Activated T-cell treated with anti-CD3 and anti-CD28 coated beads, Interleukin-2, amount 50 U/mL, for 72 hours (primary cell): ENCODE measurements at regions not wholly inside any gene's neighbourhood (a gene's known extent, or its start where the extent isn't known, plus 50 kb on each side); places are given as distances from the start of the nearest gene placed in this dataset.

Source experiments
- ATAC-seq, 2 donors: fragments of 150-1000 bp; cut with Tn5 transposase; replicated peaks in 1 of 2; 2 replicates each; pipeline ENCODE4 v1.10.0; 2021; ENCODE audit warnings: moderate library complexity in 2 of 2, mild to moderate bottlenecking in 1 of 2
- DNase-seq, 2 donors: peaks; one replicate each; pipeline ENCODE4 v3.0.0; 2021 to 2022; ENCODE audit warnings: mixed read lengths in 1 of 2
- H3K27ac Mint-ChIP-seq: one replicate; pipeline ENCODE4 v1.8.0; 2022; ENCODE audit warnings: mild to moderate bottlenecking, moderate library complexity, mixed read lengths
- H3K27me3 Mint-ChIP-seq: one replicate; pipeline ENCODE4 v1.8.0; 2022; ENCODE audit warnings: low read depth, mixed read lengths
- H3K36me3 Mint-ChIP-seq, 2 donors: one replicate each; pipeline ENCODE4 v1.8.0; 2022; ENCODE audit warnings: mixed read lengths in 2 of 2, mild to moderate bottlenecking in 1 of 2; ENCODE audit not compliant: insufficient read depth in 2 of 2
- H3K4me1 Mint-ChIP-seq: one replicate; pipeline ENCODE4 v1.8.0; 2022; ENCODE audit warnings: low read depth, mixed read lengths
- H3K4me3 Mint-ChIP-seq, 2 donors: one replicate each; pipeline ENCODE4 v1.8.0; 2022; ENCODE audit warnings: mild to moderate bottlenecking in 2 of 2, mixed read lengths in 2 of 2, moderate library complexity in 2 of 2
- H3K9me3 Mint-ChIP-seq, 2 donors: one replicate each; pipeline ENCODE4 v1.8.0; 2022; ENCODE audit warnings: mixed read lengths in 2 of 2

DNA sequence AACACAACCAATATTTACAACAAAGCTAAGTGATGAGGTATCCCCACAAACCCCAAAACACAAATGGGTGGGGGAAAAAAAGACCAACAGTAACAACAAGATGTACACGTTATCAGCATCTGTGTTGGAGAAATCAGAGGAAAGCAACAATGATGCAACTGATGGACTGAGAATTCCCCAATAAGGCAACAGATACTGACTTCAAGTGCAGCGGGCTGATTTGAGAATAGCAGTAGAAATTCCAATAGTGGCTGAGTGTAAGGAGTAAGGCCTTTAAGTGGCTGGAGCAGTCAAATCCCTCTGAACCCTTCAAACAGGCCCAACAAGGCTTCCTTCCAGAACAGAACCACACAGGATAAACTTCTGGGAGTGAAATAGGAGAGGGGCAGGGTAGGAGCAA lies 97.6 kb downstream of the TM2D1 start:
- ATAC-seq (no peak), DNase-seq (no peak)
- Mint-ChIP-seq H3K4me3 (no peak overlapping the region), H3K27me3 (peaks cover 7% of the 10 kb centered on the region), H3K9me3 (no peaks in the 10 kb centered on the region), H3K36me3 (no peaks in the 10 kb centered on the region), H3K4me1 (no peaks in the 10 kb centered on the region), H3K27ac (no peak overlapping the region)

DNA sequence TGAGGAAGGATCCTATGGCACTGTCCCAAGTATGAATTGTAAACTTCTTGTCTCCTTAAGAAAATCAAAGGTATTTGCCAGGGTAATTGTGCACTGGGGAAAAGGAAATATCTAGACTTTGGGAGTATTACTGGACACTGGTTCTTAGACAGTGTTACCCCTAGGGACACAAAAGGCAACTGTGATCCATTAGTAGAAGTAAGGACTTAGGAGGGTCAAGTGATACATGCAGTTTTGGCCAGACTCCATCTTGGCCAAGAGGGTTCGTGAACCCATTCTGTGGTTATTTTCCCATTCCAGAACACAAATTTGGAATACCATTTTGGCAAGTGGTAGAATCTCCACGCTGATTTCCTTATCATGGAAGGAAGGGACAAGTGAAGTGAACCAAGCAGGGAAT lies 98.1 kb downstream of the TM2D1 start:
- Mint-ChIP-seq H3K4me1 (no peaks in the 10 kb centered on the region), H3K9me3 (no peaks in the 10 kb centered on the region), H3K4me3 (no peak overlapping the region), H3K27ac (no peak overlapping the region), H3K36me3 (no peaks in the 10 kb centered on the region), H3K27me3 (peaks cover 7% of the 10 kb centered on the region)
- ATAC-seq (no peak), DNase-seq (no peak)

DNA sequence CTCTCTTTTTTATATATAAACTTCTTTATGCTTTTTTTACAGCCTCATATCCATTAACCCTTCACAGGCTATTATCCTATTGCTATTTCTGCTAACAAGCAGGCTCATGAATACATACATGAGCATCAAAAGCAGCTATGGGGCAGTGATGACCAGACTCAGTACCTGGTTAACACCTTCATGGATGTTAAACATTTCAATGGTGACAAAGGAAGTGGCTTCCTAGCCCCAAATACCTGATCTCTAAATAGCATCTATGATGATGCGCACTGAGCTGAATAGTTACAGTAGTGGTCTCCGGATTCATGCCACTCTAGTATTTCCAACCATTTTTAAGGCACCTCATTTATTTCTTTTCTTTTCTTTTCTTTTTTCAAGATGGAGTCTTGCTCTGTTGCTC lies 101.1 kb downstream of the TM2D1 start:
- Mint-ChIP-seq H3K27ac (no peak overlapping the region), H3K4me3 (no peak overlapping the region), H3K9me3 (no peaks in the 10 kb centered on the region), H3K4me1 (no peaks in the 10 kb centered on the region), H3K36me3 (no peaks in the 10 kb centered on the region), H3K27me3 (peaks cover 7% of the 10 kb centered on the region)
- DNase-seq, result no peak
- no peak for ATAC-seq

DNA sequence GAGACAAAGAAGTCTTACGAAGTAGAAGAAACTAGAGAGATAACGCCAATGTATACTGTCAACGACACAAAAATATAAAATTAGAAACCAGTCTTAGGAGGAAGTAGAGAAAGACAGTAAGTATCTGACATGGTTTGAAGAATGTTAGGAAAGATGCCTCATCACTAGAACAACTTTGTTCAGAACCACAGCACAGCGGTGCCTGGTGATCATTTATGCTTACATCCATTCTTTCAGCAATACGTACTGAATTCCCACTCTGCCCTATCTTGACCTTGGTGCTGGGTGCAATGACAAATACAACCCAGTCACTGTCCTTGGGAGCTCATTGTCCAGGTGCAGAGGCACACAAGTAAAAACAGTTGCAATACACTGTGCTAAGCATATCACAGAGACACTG lies 104.4 kb downstream of the TM2D1 start:
- H3K27ac Mint-ChIP-seq, result no peak overlapping the region

DNA sequence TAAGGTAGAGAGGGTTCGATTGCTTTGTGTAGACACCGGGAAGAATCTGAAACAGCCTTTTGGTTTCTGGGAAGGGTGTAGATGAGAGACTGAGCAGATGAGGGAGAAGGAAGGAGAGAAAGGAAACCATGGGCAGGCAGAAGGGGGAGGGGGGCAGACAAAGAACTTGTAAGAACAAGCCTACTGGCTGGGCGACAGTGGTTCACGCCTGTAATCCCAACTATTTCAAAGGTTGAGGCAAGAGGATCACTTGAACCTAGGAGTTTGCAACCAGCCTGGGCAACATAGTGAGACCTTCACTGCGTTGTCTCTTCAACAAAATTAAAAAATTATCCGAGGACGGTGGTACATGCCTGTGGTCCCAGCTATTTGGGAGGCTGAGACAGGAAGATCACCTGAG lies 106.2 kb downstream of the TM2D1 start:
- Mint-ChIP-seq H3K4me1 (no peaks in the 10 kb centered on the region), H3K27ac (no peak overlapping the region), H3K4me3 (no peak overlapping the region), H3K27me3 (peaks cover 24% of the 10 kb centered on the region), H3K36me3 (no peaks in the 10 kb centered on the region), H3K9me3 (no peaks in the 10 kb centered on the region)
- no peak for DNase-seq
- no peak for ATAC-seq

More for the DNA sequence above, 104.4 kb downstream of the TM2D1 start:
- no peaks in the 10 kb centered on the region for H3K9me3 Mint-ChIP-seq
- no peak for DNase-seq
- ATAC-seq, result no peak
- no peaks in the 10 kb centered on the region for H3K36me3 Mint-ChIP-seq
- no peaks in the 10 kb centered on the region for H3K4me1 Mint-ChIP-seq
- no peak overlapping the region for H3K4me3 Mint-ChIP-seq
- H3K27me3 Mint-ChIP-seq, result peaks cover 25% of the 10 kb centered on the region

DNA sequence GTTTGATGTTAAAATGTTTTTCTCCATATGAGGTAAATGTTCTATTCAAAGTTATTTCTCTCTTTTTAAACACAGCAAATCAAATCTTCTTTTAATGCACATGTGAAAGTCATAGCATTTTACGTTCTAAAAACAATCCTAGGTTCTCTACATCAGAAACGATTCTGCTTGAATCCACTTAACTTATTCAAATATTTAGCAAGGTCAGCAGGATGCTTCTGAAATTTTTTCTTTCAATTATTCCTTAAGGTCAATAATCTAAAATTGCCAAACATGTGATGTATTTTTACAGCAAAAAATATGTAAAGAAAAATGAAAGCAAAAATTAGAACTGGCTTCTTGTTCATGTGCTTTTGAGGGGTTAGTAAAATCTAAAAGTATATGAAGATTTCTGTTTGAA lies 106.7 kb downstream of the TM2D1 start:
- H3K27me3 Mint-ChIP-seq, result peaks cover 19% of the 10 kb centered on the region
- DNase-seq, result no peak
- H3K27ac Mint-ChIP-seq, result no peak overlapping the region
- H3K9me3 Mint-ChIP-seq, result no peaks in the 10 kb centered on the region
- no peaks in the 10 kb centered on the region for H3K36me3 Mint-ChIP-seq
- ATAC-seq, result no peak
- no peak overlapping the region for H3K4me3 Mint-ChIP-seq
- H3K4me1 Mint-ChIP-seq, result no peaks in the 10 kb centered on the region

DNA sequence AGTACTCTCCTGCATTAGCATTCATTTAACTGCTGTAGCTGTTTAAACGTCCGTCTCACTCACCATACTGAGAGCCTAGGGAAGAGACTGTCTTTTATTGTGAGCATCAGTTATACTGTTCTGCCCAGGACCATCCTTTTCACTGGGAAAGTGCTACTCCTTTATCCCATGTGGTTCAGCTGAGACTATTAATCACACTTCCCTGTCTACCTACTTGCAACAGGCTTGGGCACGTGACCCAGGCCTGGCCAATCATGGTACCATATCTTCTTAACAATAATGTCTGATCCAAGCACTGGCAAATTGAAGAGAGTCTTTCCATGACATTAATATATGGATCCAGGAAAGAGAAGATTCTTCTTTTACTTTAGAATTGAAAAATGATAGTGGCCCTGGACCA lies 108.1 kb downstream of the TM2D1 start:
- ATAC-seq, result no peak
- no peak for DNase-seq
- H3K4me3 Mint-ChIP-seq, result no peak overlapping the region
- H3K9me3 Mint-ChIP-seq, result no peaks in the 10 kb centered on the region
- no peaks in the 10 kb centered on the region for H3K36me3 Mint-ChIP-seq
- no peaks in the 10 kb centered on the region for H3K4me1 Mint-ChIP-seq
- H3K27me3 Mint-ChIP-seq, result peaks cover 19% of the 10 kb centered on the region
- H3K27ac Mint-ChIP-seq, result no peak overlapping the region

DNA sequence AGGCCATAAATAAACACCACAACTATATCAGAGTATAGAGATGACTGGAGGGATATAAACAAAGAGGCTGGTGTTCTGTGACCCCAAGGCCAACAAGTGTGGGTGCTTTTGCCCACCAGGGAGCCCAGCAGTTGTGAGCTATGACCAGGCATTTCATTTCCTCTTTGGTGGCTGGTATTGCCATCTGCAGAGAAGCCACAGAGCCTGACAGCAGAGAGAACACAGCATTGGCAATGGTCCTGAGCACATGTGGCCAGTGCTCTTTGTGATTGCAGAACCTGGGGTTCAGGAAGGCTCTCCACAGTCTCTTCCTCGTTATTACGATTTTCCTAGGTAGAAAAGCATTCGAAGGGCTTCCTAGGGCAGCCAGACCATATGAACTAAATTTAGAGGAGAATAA lies 112.3 kb downstream of the TM2D1 start:
- H3K36me3 Mint-ChIP-seq, result no peaks in the 10 kb centered on the region
- peaks cover 13% of the 10 kb centered on the region for H3K27me3 Mint-ChIP-seq
- ATAC-seq (no peak), DNase-seq (no peak)
- no peak overlapping the region for H3K27ac Mint-ChIP-seq
- no peaks in the 10 kb centered on the region for H3K4me1 Mint-ChIP-seq
- no peaks in the 10 kb centered on the region for H3K9me3 Mint-ChIP-seq
- no peak overlapping the region for H3K4me3 Mint-ChIP-seq

DNA sequence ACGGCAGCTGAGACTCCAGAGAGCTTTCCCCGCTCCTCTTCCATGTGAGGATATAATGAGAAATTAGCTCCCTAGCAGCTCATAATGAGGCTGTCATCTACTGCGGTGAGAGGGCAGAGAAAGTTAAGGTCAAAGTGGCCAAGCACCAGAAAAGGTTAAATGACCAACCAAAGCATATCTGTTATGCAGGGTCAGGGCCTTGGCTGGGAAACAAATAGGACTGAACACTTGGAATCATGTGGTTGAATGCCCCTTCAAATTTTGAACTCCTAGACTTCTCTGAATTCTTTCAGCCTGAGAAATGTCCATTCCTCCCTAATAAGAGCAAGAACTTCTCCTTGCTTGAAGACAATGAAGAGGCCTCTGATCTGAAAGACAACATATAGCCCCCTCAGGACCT lies 115.9 kb downstream of the TM2D1 start:
- DNase-seq, result no peak
- Mint-ChIP-seq H3K27me3 (no peaks in the 10 kb centered on the region), H3K36me3 (no peaks in the 10 kb centered on the region), H3K4me3 (no peak overlapping the region), H3K9me3 (no peaks in the 10 kb centered on the region), H3K27ac (no peak overlapping the region), H3K4me1 (no peaks in the 10 kb centered on the region)
- ATAC-seq, result no peak

DNA sequence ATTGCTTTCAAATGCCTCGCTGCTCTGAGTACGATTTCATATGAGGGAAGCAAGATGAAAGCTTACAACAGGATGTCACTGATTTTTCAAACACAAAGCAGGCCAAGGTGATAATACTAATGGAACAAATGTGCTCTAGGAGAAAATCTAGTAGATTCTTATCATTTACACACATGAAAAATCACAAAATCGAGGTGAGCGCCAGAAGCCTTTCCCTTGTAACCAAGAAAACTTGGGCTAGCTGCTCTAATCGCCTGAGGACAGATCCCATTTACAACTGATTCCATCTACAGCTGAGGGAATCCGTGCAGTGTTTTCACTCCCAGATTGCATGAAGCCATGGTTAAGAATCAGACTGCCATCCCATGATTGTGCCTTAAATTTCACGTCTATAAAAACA lies 117.5 kb downstream of the TM2D1 start:
- Mint-ChIP-seq H3K27ac (no peak overlapping the region), H3K4me1 (no peaks in the 10 kb centered on the region), H3K36me3 (no peaks in the 10 kb centered on the region), H3K27me3 (no peaks in the 10 kb centered on the region), H3K4me3 (no peak overlapping the region), H3K9me3 (no peaks in the 10 kb centered on the region)
- ATAC-seq (no peak), DNase-seq (no peak)

DNA sequence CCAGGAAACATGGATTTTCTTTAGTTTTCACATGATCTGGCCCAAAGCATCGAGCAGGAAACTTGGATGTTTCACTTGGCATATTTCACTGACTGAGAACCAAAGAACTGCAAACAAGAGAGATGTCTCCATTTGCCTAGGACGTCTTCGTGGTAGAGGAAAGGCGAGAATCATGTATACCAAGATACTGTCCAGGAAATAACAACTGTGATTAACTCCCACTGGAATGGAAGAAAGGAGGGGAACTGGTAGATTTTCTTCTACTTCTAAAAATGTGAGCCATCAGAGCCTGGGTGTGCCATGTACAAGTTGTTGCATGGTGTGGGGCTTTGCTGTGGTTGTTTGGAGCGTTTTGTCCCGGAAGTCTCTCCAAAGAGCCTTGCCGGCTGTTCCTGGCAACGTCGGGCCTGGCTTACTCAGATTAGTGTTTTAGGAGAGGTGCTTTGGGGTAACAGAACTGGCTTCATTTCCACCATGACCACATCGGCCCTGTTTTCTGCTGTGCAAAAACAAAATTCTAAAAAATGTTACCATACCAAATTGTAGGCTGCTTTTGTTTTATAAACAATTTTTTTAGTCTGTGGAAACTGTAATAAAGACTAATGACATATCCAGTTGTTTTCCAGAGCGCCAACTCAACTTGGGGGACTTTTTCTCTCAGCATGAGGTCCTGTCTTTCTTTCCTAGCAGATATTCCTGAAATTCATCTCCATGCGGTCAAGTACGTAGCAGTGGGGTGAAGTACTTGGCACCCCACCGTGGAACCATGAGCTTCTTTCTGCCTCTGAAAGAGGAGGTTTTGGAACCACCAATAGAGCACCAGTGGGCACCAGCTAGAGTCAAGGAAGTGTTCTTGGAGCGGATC lies 118.3 kb downstream of the TM2D1 start:
- Mint-ChIP-seq H3K27ac (no peak overlapping the region), H3K4me1 (no peaks in the 10 kb centered on the region), H3K36me3 (no peaks in the 10 kb centered on the region), H3K9me3 (no peaks in the 10 kb centered on the region), H3K4me3 (no peak overlapping the region), H3K27me3 (no peaks in the 10 kb centered on the region)
- DNase-seq (no peak), ATAC-seq (no peak)

DNA sequence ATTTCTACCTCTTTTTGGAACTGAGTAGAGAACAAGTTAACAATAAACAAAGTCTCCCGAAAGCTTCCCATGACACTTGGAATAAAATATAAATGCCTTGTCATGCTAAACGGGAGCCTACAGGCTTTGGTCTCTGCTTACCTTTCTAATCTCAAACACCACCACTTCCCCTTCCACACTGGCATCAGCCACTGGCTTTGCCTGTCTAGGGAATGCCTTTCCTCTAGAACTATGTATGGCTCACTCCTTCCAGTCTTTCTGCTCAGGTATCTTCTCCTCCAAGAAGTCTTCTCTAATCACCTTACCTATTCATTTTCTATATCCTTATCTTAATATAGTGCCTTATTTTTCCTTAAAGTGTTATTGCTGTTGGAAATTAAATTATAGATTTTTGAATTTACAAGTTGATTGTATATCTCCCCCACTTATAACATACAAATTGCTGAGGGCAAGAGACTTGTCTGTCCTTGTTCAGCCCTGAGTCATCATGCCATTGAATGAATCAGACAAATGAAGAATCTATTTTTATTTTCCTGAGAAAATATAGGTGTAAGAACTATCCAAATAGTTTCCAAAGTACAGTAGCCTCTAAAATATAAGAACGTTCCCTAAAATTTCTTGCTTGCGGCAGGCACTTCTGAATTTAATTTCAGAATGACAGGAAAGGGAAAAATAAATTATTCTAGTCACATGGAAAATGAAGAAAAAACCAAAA lies 119.2 kb downstream of the TM2D1 start:
- no peaks in the 10 kb centered on the region for H3K9me3 Mint-ChIP-seq
- no peaks in the 10 kb centered on the region for H3K27me3 Mint-ChIP-seq
- H3K27ac Mint-ChIP-seq, result no peak overlapping the region
- H3K4me1 Mint-ChIP-seq, result no peaks in the 10 kb centered on the region
- ATAC-seq (no peak), DNase-seq (no peak)
- H3K4me3 Mint-ChIP-seq, result no peak overlapping the region
- H3K36me3 Mint-ChIP-seq, result no peaks in the 10 kb centered on the region

DNA sequence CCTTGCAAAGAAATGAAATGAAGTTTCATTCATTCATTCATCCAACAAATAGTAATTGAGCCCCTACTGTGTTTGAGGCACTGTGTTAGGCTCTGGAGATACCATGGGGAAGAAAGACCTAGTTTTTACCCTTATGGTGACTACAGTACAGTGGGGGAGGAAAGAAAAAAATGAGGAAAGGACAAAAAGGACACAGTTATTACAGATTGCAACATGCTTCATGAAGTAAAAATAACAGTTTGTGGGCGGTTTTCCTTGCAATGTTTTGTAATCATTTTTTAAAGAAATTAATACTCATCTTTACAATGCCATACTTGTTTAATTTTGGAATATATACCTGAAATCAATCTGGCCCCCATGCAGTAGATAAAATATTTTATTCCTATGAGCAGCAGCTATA lies 120.3 kb downstream of the TM2D1 start:
- Mint-ChIP-seq H3K4me3 (no peak overlapping the region), H3K4me1 (no peaks in the 10 kb centered on the region), H3K9me3 (no peaks in the 10 kb centered on the region), H3K27ac (no peak overlapping the region), H3K27me3 (no peaks in the 10 kb centered on the region), H3K36me3 (no peaks in the 10 kb centered on the region)
- no peak for DNase-seq
- no peak for ATAC-seq

DNA sequence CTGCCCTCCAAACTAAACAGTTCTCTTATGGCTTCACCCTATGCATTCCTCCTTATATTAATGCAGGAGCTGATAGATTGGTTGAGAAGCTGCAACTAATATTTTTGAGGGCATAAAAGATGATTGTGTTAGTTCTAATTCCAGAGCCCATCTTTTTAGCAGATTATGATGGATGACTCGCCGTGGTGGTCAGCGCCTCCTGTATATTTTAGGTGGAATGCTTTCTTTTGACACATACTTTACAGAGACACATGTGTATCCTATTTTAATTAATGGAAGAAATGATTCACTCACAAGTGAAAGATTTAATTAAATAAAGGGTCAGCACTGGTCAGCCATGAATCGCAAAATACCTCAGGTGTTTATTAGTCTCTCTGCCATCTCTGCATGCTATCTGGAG lies 120.7 kb downstream of the TM2D1 start:
- no peaks in the 10 kb centered on the region for H3K27me3 Mint-ChIP-seq
- H3K27ac Mint-ChIP-seq, result no peak overlapping the region
- DNase-seq (no peak), ATAC-seq (no peak)
- no peak overlapping the region for H3K4me3 Mint-ChIP-seq
- no peaks in the 10 kb centered on the region for H3K4me1 Mint-ChIP-seq
- no peaks in the 10 kb centered on the region for H3K36me3 Mint-ChIP-seq
- no peaks in the 10 kb centered on the region for H3K9me3 Mint-ChIP-seq
